ENCODE measurements at regions not wholly inside any gene's neighbourhood (a gene's known extent, or its start where the extent isn't known, plus 50 kb on each side); places are given as distances from the start of the nearest gene placed in this dataset.
"Not testable (repeated sequence)": the region's sequence is repeated elsewhere in the genome, so short reads cannot be mapped to it uniquely, and the experiment has no call there.

DNA sequence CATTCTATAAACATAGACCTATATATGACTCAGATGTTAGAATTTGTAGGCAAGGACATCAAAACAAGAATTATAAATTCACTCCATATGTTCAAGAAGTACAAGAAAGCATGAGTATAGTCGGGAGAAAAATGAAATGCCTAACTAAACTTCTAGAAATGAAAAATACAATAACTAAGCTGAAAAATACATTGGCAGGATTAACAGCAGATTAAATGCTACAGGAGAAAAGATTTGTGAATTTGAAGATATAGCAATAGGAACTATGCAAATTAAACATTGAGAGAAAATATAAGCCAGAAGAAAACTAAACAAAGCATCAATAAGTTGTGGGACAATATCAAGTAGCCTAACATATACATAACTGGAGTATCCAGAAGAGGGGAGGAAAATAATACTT is 55.3 kb upstream of the PRSS3 start:
- no peaks in the 10 kb centered on the region for H3K36me3 ChIP-seq
- ATAC-seq (no peak), DNase-seq (no peak)
- intact Hi-C loops (cut with DNase I): no loop called here
- TF ChIP-seq, protein P1, sequence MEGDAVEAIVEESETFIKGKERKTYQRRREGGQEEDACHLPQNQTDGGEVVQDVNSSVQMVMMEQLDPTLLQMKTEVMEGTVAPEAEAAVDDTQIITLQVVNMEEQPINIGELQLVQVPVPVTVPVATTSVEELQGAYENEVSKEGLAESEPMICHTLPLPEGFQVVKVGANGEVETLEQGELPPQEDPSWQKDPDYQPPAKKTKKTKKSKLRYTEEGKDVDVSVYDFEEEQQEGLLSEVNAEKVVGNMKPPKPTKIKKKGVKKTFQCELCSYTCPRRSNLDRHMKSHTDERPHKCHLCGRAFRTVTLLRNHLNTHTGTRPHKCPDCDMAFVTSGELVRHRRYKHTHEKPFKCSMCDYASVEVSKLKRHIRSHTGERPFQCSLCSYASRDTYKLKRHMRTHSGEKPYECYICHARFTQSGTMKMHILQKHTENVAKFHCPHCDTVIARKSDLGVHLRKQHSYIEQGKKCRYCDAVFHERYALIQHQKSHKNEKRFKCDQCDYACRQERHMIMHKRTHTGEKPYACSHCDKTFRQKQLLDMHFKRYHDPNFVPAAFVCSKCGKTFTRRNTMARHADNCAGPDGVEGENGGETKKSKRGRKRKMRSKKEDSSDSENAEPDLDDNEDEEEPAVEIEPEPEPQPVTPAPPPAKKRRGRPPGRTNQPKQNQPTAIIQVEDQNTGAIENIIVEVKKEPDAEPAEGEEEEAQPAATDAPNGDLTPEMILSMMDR (IDR thresholded peaks at IDR 0.05): no peak
- no peak overlapping the region for H3K27ac ChIP-seq
- no peaks in the 10 kb centered on the region for H3K4me1 ChIP-seq
- H3K27me3 ChIP-seq: peaks cover 0 to 3% (median 0%) of the 10 kb centered on the region in 7 donors
- peaks cover 0 to 14% (median 3%) of the 10 kb centered on the region in 11 donors for H3K9me3 ChIP-seq
- 86 to 91% methylated on average over 1 of the region's 1 CpG for WGBS, 2 donors
- no peak overlapping the region for H3K4me3 ChIP-seq

DNA sequence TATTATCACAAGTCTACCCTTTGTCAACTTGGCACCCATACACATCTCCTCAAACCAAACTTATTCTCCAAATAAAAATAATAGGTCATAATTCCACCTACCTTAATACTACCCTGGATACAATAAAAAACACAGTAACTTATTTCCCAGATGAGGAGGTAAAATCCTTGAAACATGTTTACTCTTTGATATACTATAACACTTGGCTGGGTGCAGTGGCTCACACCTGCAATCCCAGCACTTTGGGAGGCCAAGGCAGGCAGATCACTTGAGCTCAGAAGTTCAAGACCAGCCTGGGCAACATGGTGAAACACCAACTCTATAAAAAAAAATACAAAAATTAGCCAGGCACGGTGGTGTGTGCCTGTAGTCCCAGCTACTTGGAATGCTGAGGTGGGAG is 54.4 kb upstream of the PRSS3 start:
- H3K4me3 ChIP-seq; ATAC-seq; H3K36me3 ChIP-seq; intact Hi-C loops (cut with DNase I); H3K27ac ChIP-seq; H3K27me3 ChIP-seq; H3K4me1 ChIP-seq; DNase-seq: not testable (repeated sequence)
- peaks cover 0 to 14% (median 3%) of the 10 kb centered on the region in 11 donors for H3K9me3 ChIP-seq
- WGBS, 2 donors: 57 to 59% methylated on average over 1 of the region's 1 CpG

DNA sequence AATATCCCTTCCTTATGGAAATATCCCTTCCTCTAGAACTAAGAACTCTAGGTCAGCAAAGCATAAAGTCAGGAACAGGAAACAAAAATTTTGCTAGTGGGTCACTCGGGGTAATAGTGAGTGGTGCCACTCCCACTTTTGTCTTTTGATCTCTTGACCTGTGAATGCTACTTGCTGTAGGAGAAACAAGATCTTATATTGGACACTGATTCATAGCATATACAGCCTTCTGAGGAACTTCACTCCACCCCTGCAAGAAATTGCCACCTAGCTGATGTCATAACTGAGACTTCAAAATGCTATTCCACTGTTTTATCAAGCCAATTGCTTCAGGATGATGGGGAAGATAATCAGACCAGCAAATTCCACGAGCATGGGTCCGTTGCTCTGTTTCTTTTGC is 53.3 kb upstream of the PRSS3 start:
- 68 to 72% methylated on average over 3 of the region's 3 CpGs for WGBS, 2 donors
- intact Hi-C loops (cut with DNase I): no loop called here
- DNase-seq: no peak

DNA sequence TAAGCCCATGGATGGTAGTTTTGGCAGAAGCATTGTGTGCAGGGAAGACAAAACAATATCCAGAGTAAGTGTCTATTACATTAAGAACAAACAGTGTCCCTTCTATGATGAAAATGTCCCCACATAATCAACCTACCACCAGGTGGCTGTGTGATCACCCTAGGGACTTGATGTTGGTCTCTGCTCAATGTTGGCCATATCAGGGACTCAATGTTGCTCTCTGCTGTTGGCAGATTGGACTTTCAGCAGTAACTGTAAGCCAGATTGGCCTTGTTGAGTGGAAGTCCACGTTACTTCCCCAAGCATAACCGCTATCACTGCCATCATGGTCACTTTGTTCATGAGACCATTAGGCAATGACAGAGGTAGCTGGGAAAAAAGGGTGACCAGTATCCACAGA is 52.8 kb upstream of the PRSS3 start:
- no peaks in the 10 kb centered on the region for H3K36me3 ChIP-seq
- peaks cover 0 to 14% (median 3%) of the 10 kb centered on the region in 11 donors for H3K9me3 ChIP-seq
- TF ChIP-seq, protein P1 (IDR thresholded peaks at IDR 0.05): no peak
- 73 to 78% methylated on average over 2 of the region's 2 CpGs for WGBS, 2 donors
- no peak overlapping the region for H3K4me3 ChIP-seq
- no peaks in the 10 kb centered on the region for H3K4me1 ChIP-seq
- DNase-seq (no peak), ATAC-seq (no peak)
- H3K27me3 ChIP-seq: peaks cover 0 to 8% (median 0%) of the 10 kb centered on the region in 7 donors
- intact Hi-C loops (cut with DNase I): no loop called here
- no peak overlapping the region for H3K27ac ChIP-seq

More for the DNA sequence above, 53.3 kb upstream of the PRSS3 start:
- TF ChIP-seq, protein P1 (IDR thresholded peaks at IDR 0.05): no peak
- Histone ChIP-seq H3K9me3 (peaks cover 0 to 14% (median 3%) of the 10 kb centered on the region in 11 donors), H3K27me3 (peaks cover 0 to 8% (median 0%) of the 10 kb centered on the region in 7 donors), H3K27ac (no peak overlapping the region), H3K36me3 (no peaks in the 10 kb centered on the region), H3K4me3 (no peak overlapping the region), H3K4me1 (no peaks in the 10 kb centered on the region)
- ATAC-seq: no peak
